Mucosa of descending colon (tissue), 3 donors: ENCODE measurements at regions not wholly inside any gene's neighbourhood (a gene's known extent, or its start where the extent isn't known, plus 50 kb on each side); places are given as distances from the start of the nearest gene placed in this dataset.

Source experiments
- ATAC-seq: fragments of 200-7000 bp; cut with Tn5 transposase; one replicate; pipeline ENCODE4 v1.9.1; 2020; ENCODE audit warnings: mild to moderate bottlenecking, moderate library complexity
- DNase-seq, 3 donors: peaks; one replicate each; pipeline ENCODE4 v3.0.0-alpha.2; 2020
- H3K36me3 ChIP-seq: fragments of 200-600 bp; one replicate; pipeline ENCODE4 v1.8.0; 2021; ENCODE audit warnings: low read depth, mild to moderate bottlenecking
- H3K4me1 ChIP-seq: fragments of 200-600 bp; one replicate; pipeline ENCODE4 v1.8.0; 2021; ENCODE audit warnings: low read depth, mild to moderate bottlenecking
- H3K4me3 ChIP-seq: fragments of 200-600 bp; one replicate; pipeline ENCODE4 v1.8.0; 2021; ENCODE audit warnings: mild to moderate bottlenecking
- H3K9me3 ChIP-seq: fragments of 200-600 bp; one replicate; pipeline ENCODE4 v1.8.0; 2021; ENCODE audit warnings: mild to moderate bottlenecking
- intact Hi-C, 2 donors: fragments of 100-400 bp; cut with DNase I in 1 of 2; cut with micrococcal nuclease in 1 of 2; formaldehyde crosslinking; loops; one replicate each; pipeline versions ENCODE4 v1.11.0 to v1.11.1; 2022; cut with DNase I, micrococcal nuclease
- TF ChIP-seq, protein P1 (sequence below): fragments of 200-600 bp; IDR thresholded peaks from one replicate; pipeline ENCODE4 v1.8.0; 2022; ENCODE audit warnings: antibody characterized with exemption, mild to moderate bottlenecking
- donor health status: DM: no; HTN: no; CAD: no; lungs with moderate emphysema.
- donor health status: DM: no; HTN: no; CAD: no.
- donor health status: DM: no; HTN: yes; CAD: no.

GRCh38 chr2:228723599-228723998 lies 542.1 kb upstream of the SPHKAP start:
- Histone ChIP-seq H3K4me1 (no peaks in the 10 kb centered on the region), H3K36me3 (no peaks in the 10 kb centered on the region), H3K9me3 (no peaks in the 10 kb centered on the region), H3K4me3 (no peak overlapping the region)
- intact Hi-C loops: no loop called here
- ATAC-seq: no peak
- DNase-seq: no peak
- TF ChIP-seq, protein P1, sequence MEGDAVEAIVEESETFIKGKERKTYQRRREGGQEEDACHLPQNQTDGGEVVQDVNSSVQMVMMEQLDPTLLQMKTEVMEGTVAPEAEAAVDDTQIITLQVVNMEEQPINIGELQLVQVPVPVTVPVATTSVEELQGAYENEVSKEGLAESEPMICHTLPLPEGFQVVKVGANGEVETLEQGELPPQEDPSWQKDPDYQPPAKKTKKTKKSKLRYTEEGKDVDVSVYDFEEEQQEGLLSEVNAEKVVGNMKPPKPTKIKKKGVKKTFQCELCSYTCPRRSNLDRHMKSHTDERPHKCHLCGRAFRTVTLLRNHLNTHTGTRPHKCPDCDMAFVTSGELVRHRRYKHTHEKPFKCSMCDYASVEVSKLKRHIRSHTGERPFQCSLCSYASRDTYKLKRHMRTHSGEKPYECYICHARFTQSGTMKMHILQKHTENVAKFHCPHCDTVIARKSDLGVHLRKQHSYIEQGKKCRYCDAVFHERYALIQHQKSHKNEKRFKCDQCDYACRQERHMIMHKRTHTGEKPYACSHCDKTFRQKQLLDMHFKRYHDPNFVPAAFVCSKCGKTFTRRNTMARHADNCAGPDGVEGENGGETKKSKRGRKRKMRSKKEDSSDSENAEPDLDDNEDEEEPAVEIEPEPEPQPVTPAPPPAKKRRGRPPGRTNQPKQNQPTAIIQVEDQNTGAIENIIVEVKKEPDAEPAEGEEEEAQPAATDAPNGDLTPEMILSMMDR: no peak

DNA sequence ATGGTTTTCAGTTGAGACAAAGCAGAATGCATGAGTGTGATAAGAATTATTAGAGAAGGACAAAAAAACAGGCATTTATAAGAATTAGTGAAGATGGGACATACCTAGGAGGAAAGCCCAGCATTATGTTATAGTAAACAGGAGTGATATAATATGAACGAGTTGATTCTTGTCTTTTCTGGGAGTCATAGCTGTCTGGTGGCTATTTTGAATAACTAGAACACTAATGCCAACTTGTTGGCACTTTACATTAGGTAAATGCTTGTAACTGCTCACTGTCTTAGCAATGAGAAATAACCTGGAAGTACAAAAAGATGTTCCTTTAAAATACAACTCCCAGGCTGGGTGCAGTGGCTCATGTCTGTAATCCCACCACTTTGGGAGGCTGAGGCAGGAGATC lies 540.8 kb upstream of the SPHKAP start:
- ATAC-seq: no peak
- no peaks in the 10 kb centered on the region for H3K4me1 ChIP-seq
- DNase-seq: no peak
- no peaks in the 10 kb centered on the region for H3K36me3 ChIP-seq
- H3K4me3 ChIP-seq: no peak overlapping the region
- intact Hi-C loops: no loop called here
- no peaks in the 10 kb centered on the region for H3K9me3 ChIP-seq
- TF ChIP-seq, protein P1: no peak

DNA sequence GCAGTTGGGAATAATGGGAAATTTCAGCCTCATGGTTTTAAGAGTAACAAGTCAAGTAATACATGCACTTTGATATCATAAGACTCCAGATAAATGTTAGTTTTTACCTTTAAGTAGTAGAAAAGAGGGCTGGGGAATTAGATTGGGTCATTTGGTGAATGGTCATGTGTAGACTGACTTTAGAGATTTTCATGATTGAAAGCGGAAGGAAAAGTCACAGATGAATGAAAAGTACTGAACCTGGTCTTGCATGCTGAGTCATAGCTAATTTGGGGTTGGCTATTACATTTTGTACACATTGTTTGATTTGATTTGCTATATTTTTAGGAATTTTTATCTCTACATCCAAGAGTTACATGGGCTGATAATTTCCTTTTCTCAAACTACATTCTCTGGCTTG lies 539.4 kb upstream of the SPHKAP start:
- Histone ChIP-seq H3K9me3 (no peaks in the 10 kb centered on the region), H3K36me3 (no peaks in the 10 kb centered on the region), H3K4me3 (no peak overlapping the region), H3K4me1 (no peaks in the 10 kb centered on the region)
- no peak for DNase-seq
- ATAC-seq: no peak
- intact Hi-C loops: no loop called here
- TF ChIP-seq, protein P1: no peak

GRCh38 chr2:228709788-228710371 lies 528.4 kb upstream of the SPHKAP start:
- no peak overlapping the region for H3K4me3 ChIP-seq
- H3K4me1 ChIP-seq: no peaks in the 10 kb centered on the region
- no peaks in the 10 kb centered on the region for H3K9me3 ChIP-seq
- intact Hi-C loops: no loop called here
- H3K36me3 ChIP-seq: no peaks in the 10 kb centered on the region
- DNase-seq (no peak), ATAC-seq (no peak)
- TF ChIP-seq, protein P1: no peak

DNA sequence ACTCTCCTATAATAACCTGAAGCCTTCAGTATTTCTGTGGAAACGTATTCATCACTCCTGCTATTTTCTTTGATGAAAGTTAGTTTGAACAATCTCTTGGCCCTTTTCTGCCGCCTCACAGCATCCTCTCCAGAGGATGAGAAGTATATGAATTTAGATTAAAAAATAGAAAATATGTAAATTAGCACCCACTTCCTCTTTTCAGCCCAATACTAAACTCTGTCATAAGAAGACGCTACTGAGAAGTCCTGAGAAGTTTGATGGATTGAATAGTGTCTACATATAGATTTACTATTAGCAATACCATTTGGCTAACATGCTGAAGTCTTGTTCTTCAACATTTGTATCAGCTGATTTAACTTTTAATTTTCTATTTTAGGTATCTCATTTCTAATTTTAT lies 526.4 kb upstream of the SPHKAP start:
- TF ChIP-seq, protein P1: no peak
- Histone ChIP-seq H3K9me3 (no peaks in the 10 kb centered on the region), H3K36me3 (no peaks in the 10 kb centered on the region), H3K4me1 (no peaks in the 10 kb centered on the region), H3K4me3 (no peak overlapping the region)
- intact Hi-C loops: no loop called here
- ATAC-seq (no peak), DNase-seq (no peak)

- H3K4me1 ChIP-seq: no peaks in the 10 kb centered on the region
- H3K36me3 ChIP-seq: no peaks in the 10 kb centered on the region
- ATAC-seq (no peak), DNase-seq (no peak)
- intact Hi-C loops: no loop called here
- no peaks in the 10 kb centered on the region for H3K9me3 ChIP-seq
- H3K4me3 ChIP-seq: no peak overlapping the region
- TF ChIP-seq, protein P1: no peak
Observed at GRCh38 chr2:228705318-228705717, 523.8 kb upstream of the SPHKAP start.
